ENCODE measurements at regions not wholly inside any gene's neighbourhood (a gene's known extent, or its start where the extent isn't known, plus 50 kb on each side); places are given as distances from the start of the nearest gene placed in this dataset.

DNA sequence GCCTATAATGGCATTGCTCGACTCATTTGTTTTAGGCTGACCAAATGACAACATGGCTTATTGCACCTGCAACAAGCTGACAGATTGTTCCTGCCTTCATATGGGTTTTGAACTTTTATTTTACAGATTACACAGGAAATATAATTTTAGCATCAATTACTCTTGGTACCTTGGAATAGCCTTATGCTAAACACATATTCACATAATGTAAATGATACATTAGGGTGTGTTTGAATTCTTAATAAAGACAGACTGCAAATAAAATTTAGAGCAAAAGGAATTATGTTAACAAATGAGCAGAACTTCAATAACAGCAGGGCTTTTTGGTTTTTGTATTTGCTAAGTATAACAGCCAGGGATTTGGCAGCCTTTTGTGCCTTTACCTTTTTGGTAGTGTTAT lies 51.9 kb upstream of the TMC3 start:
- Histone ChIP-seq H3K27me3 (ENCODE audit: insufficient read depth) (no peaks in the 10 kb centered on the region), H3F3A (replicated peaks; ENCODE audit: low read depth) (no peaks in the 10 kb centered on the region), H2AFZ (no peak overlapping the region), H3K36me3 (ENCODE audit: insufficient read depth) (no peaks in the 10 kb centered on the region), H3K4me3 (no peak overlapping the region), H4K20me1 (replicated peaks; ENCODE audit: insufficient read depth) (no peaks in the 10 kb centered on the region), H3K4me2 (no peak overlapping the region), H3K79me2 (replicated peaks; ENCODE audit: insufficient read depth) (no peaks in the 10 kb centered on the region), H3K4me1 (ENCODE audit: insufficient read depth) (no peaks in the 10 kb centered on the region), H3K27ac (ENCODE audit: low read depth) (no peak overlapping the region), H3K9me2 (ENCODE audit: insufficient read depth) (no peaks in the 10 kb centered on the region)
- H3K9me3 Mint-ChIP-seq, result no peaks in the 10 kb centered on the region
- peaks cover 8% of the 10 kb centered on the region; the same call in 2 of the 3 replicates for H3K4me1 Mint-ChIP-seq
- H3K36me3 Mint-ChIP-seq (ENCODE audit: low read depth), result no peaks in the 10 kb centered on the region
- DNase-seq (ENCODE audit: low spot score), result no peak
- no peak for ATAC-seq
- TF ChIP-seq, protein P1, sequence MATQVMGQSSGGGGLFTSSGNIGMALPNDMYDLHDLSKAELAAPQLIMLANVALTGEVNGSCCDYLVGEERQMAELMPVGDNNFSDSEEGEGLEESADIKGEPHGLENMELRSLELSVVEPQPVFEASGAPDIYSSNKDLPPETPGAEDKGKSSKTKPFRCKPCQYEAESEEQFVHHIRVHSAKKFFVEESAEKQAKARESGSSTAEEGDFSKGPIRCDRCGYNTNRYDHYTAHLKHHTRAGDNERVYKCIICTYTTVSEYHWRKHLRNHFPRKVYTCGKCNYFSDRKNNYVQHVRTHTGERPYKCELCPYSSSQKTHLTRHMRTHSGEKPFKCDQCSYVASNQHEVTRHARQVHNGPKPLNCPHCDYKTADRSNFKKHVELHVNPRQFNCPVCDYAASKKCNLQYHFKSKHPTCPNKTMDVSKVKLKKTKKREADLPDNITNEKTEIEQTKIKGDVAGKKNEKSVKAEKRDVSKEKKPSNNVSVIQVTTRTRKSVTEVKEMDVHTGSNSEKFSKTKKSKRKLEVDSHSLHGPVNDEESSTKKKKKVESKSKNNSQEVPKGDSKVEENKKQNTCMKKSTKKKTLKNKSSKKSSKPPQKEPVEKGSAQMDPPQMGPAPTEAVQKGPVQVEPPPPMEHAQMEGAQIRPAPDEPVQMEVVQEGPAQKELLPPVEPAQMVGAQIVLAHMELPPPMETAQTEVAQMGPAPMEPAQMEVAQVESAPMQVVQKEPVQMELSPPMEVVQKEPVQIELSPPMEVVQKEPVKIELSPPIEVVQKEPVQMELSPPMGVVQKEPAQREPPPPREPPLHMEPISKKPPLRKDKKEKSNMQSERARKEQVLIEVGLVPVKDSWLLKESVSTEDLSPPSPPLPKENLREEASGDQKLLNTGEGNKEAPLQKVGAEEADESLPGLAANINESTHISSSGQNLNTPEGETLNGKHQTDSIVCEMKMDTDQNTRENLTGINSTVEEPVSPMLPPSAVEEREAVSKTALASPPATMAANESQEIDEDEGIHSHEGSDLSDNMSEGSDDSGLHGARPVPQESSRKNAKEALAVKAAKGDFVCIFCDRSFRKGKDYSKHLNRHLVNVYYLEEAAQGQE (IDR thresholded peaks at IDR 0.05; ENCODE audit: unreplicated experiment), result no peak
- TF ChIP-seq CREB1 (CRISPR knock-in tag; IDR thresholded peaks at IDR 0.05; ENCODE audit: low read depth), result no peak
- TF ChIP-seq, protein P2, sequence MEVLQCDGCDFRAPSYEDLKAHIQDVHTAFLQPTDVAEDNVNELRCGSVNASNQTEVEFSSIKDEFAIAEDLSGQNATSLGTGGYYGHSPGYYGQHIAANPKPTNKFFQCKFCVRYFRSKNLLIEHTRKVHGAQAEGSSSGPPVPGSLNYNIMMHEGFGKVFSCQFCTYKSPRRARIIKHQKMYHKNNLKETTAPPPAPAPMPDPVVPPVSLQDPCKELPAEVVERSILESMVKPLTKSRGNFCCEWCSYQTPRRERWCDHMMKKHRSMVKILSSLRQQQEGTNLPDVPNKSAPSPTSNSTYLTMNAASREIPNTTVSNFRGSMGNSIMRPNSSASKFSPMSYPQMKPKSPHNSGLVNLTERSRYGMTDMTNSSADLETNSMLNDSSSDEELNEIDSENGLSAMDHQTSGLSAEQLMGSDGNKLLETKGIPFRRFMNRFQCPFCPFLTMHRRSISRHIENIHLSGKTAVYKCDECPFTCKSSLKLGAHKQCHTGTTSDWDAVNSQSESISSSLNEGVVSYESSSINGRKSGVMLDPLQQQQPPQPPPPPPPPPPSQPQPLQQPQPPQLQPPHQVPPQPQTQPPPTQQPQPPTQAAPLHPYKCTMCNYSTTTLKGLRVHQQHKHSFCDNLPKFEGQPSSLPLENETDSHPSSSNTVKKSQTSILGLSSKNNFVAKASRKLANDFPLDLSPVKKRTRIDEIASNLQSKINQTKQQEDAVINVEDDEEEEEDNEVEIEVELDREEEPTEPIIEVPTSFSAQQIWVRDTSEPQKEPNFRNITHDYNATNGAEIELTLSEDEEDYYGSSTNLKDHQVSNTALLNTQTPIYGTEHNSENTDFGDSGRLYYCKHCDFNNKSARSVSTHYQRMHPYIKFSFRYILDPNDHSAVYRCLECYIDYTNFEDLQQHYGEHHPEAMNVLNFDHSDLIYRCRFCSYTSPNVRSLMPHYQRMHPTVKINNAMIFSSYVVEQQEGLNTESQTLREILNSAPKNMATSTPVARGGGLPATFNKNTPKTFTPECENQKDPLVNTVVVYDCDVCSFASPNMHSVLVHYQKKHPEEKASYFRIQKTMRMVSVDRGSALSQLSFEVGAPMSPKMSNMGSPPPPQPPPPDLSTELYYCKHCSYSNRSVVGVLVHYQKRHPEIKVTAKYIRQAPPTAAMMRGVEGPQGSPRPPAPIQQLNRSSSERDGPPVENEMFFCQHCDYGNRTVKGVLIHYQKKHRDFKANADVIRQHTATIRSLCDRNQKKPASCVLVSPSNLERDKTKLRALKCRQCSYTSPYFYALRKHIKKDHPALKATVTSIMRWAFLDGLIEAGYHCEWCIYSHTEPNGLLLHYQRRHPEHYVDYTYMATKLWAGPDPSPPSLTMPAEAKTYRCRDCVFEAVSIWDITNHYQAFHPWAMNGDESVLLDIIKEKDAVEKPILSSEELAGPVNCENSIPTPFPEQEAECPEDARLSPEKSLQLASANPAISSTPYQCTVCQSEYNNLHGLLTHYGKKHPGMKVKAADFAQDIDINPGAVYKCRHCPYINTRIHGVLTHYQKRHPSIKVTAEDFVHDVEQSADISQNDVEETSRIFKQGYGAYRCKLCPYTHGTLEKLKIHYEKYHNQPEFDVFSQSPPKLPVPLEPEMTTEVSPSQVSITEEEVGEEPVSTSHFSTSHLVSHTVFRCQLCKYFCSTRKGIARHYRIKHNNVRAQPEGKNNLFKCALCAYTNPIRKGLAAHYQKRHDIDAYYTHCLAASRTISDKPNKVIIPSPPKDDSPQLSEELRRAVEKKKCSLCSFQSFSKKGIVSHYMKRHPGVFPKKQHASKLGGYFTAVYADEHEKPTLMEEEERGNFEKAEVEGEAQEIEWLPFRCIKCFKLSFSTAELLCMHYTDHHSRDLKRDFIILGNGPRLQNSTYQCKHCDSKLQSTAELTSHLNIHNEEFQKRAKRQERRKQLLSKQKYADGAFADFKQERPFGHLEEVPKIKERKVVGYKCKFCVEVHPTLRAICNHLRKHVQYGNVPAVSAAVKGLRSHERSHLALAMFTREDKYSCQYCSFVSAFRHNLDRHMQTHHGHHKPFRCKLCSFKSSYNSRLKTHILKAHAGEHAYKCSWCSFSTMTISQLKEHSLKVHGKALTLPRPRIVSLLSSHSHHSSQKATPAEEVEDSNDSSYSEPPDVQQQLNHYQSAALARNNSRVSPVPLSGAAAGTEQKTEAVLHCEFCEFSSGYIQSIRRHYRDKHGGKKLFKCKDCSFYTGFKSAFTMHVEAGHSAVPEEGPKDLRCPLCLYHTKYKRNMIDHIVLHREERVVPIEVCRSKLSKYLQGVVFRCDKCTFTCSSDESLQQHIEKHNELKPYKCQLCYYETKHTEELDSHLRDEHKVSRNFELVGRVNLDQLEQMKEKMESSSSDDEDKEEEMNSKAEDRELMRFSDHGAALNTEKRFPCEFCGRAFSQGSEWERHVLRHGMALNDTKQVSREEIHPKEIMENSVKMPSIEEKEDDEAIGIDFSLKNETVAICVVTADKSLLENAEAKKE (CRISPR knock-in tag; IDR thresholded peaks at IDR 0.05), result no peak
- no peak for TF ChIP-seq POLR2AphosphoS5 (IDR thresholded peaks at IDR 0.05; ENCODE audit: low read depth)
- TF ChIP-seq ZNF331 (CRISPR knock-in tag; IDR thresholded peaks at IDR 0.05; ENCODE audit: low read depth), result no peak
- peaks cover 3% of the 10 kb centered on the region for H3K27me3 Mint-ChIP-seq (ENCODE audit: insufficient read depth, low read depth, poor library complexity)
- H3K27ac Mint-ChIP-seq, result no peak overlapping the region
- H3K4me3 Mint-ChIP-seq, result no peak overlapping the region

All from GM23338 (cell line).